ENCODE measurements at regions not wholly inside any gene's neighbourhood (a gene's known extent, or its start where the extent isn't known, plus 50 kb on each side); places are given as distances from the start of the nearest gene placed in this dataset.

DNA sequence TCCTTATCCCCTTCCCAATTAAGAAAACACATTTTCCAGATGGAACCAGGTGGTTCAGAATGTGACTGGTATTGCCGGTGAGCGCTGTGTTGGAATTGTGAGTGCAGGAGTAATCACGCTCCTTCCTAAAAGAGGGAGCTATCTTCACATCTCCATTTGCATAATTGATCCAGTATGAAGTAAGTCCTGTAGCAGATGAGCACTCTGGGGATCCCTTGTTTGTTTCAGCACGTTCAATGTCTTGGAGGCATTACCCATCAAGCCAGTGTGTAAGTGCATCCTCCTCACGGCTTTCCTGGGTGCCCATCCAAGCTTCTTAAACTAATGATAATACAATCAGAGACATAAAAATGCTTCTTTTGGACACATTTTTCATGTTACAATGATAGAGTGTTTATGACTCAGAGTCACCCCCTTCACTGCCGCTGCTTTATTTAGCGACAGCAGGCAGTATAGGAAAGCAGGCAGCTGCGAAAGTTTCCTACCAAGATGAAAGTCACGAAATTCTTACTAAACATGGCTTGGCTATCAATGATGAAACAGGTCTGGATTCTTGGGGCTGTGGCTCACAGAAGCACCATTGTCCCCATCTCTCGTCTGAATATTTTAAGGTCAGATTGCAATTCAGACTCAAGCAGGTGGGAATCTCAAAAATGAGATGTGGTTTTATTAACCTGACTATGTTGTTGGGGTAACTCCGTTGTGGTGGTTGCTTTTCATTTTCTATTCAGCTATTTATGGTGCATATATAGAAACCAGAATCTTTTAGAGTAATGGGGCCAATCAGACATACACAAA lies 346.3 kb upstream of the MDFIC2 start:
- ChIA-PET CTCF (no interaction called here), POLR2A (no interaction called here)
- Histone ChIP-seq H3F3A (replicated peaks; ENCODE audit: insufficient read depth) (no peaks in the 10 kb centered on the region), H3K27me3 (ENCODE audit: insufficient read depth) (no peaks in the 10 kb centered on the region), H3K27ac (ENCODE audit: low read depth in 2 of 2, low read length in 1 of 2) (no peak overlapping the region), H3K36me3 (replicated peaks in 1 of 2; ENCODE audit: control insufficient read depth in 1 of 2, insufficient read depth in 2 of 2, low read length in 1 of 2) (no peaks in the 10 kb centered on the region), H3K9me2 (no peaks in the 10 kb centered on the region), H2AFZ (ENCODE audit: low read depth) (no peak overlapping the region), H4K20me1 (ENCODE audit: insufficient read depth) (no peaks in the 10 kb centered on the region), H3K4me2 (no peak overlapping the region), H3K9me3 (no peaks in the 10 kb centered on the region), H3K79me2 (ENCODE audit: insufficient read depth) (no peaks in the 10 kb centered on the region), H3K4me3 (ENCODE audit: low read depth in 2 of 2, low read length in 1 of 2) (no peak overlapping the region), H3K4me1 (ENCODE audit: control insufficient read depth in 1 of 2, insufficient read depth in 2 of 2, low read depth in 1 of 2, low read length in 1 of 2) (no peaks in the 10 kb centered on the region), H3K9ac (no peak overlapping the region)
- TF ChIP-seq, protein P1, sequence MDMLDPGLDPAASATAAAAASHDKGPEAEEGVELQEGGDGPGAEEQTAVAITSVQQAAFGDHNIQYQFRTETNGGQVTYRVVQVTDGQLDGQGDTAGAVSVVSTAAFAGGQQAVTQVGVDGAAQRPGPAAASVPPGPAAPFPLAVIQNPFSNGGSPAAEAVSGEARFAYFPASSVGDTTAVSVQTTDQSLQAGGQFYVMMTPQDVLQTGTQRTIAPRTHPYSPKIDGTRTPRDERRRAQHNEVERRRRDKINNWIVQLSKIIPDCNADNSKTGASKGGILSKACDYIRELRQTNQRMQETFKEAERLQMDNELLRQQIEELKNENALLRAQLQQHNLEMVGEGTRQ (IDR thresholded peaks at IDR 0.05; ENCODE audit: borderline replicate concordance, low read depth, low read length), result no peak
- TF ChIP-seq POLR2AphosphoS5 (IDR thresholded peaks at IDR 0.05; ENCODE audit: low read depth, low read length) (no peak), EP300 (IDR thresholded peaks at IDR 0.05; ENCODE audit: borderline replicate concordance in 1 of 2, low read depth in 1 of 2, low read length in 1 of 2) (no peak), MXI1 (IDR thresholded peaks at IDR 0.05; ENCODE audit: low read depth, low read length) (no peak), NFIC (IDR thresholded peaks at IDR 0.05; ENCODE audit: borderline replicate concordance) (no peak)
- WGBS (ENCODE audit: low lambda C conversion rate), result 63% methylated on average over 11 of the region's 11 CpGs
- DNase-seq, result no peak

DNA sequence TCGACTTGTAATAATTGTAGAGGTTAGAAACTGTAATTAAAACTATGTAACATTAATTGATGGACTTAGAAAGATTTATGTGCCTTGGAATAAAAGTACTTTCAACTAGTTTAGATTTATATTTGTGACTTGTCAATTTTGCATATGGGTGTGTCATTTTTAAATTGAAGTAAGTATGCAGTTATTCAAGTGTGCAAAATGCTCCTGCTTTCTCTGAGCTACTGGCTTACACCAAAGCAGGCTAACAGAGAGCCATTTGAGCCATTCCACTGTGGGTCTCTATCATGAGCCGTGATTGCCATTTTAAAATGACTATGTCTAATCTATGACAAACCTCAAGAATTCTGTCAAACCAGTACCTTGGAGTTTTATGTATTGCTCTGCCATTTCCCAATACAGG lies 345.0 kb upstream of the MDFIC2 start:
- Histone ChIP-seq H3K4me2 (no peak overlapping the region), H3K27me3 (ENCODE audit: insufficient read depth) (no peaks in the 10 kb centered on the region), H3K27ac (ENCODE audit: low read depth in 2 of 2, low read length in 1 of 2) (no peak overlapping the region), H3K9me2 (no peaks in the 10 kb centered on the region), H3K4me1 (ENCODE audit: control insufficient read depth in 1 of 2, insufficient read depth in 2 of 2, low read depth in 1 of 2, low read length in 1 of 2) (no peaks in the 10 kb centered on the region), H3K9ac (no peak overlapping the region), H2AFZ (ENCODE audit: low read depth) (no peak overlapping the region), H4K20me1 (ENCODE audit: insufficient read depth) (no peaks in the 10 kb centered on the region), H3K79me2 (ENCODE audit: insufficient read depth) (no peaks in the 10 kb centered on the region), H3K4me3 (ENCODE audit: low read depth in 2 of 2, low read length in 1 of 2) (no peak overlapping the region), H3F3A (replicated peaks; ENCODE audit: insufficient read depth) (no peaks in the 10 kb centered on the region), H3K9me3 (no peaks in the 10 kb centered on the region), H3K36me3 (replicated peaks in 1 of 2; ENCODE audit: control insufficient read depth in 1 of 2, insufficient read depth in 2 of 2, low read length in 1 of 2) (no peaks in the 10 kb centered on the region)
- no peak for TF ChIP-seq SMC3 (IDR thresholded peaks at IDR 0.05; ENCODE audit: low read depth, low read length)
- TF ChIP-seq, protein P2, sequence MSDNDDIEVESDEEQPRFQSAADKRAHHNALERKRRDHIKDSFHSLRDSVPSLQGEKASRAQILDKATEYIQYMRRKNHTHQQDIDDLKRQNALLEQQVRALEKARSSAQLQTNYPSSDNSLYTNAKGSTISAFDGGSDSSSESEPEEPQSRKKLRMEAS (IDR thresholded peaks at IDR 0.05; ENCODE audit: low read depth), result no peak
- TF ChIP-seq TEAD4 (IDR thresholded peaks at IDR 0.05; ENCODE audit: borderline replicate concordance, insufficient read depth), result no peak
- TF ChIP-seq ELF1 (IDR thresholded peaks at IDR 0.05), result no peak
- TF ChIP-seq EZH2phosphoT487 (IDR thresholded peaks at IDR 0.05; ENCODE audit: borderline replicate concordance, low read depth), result no peak
- no peak for TF ChIP-seq SIN3A (IDR thresholded peaks at IDR 0.05; ENCODE audit: borderline replicate concordance, low read depth, low read length)
- no peak for TF ChIP-seq EP300 (IDR thresholded peaks at IDR 0.05; ENCODE audit: borderline replicate concordance in 1 of 2, low read depth in 1 of 2, low read length in 1 of 2)
- no peak for TF ChIP-seq NFIC (IDR thresholded peaks at IDR 0.05; ENCODE audit: borderline replicate concordance)
- no peak for TF ChIP-seq FOXJ3 (CRISPR knock-in tag; IDR thresholded peaks at IDR 0.05)
- 18% methylated on average over 2 of the region's 2 CpGs for WGBS (ENCODE audit: low lambda C conversion rate)
- ChIA-PET POLR2A (no interaction called here), CTCF (interaction anchor here (1.6 kb wide), 1 partner anchor 107 kb away, joined by 5 read pairs; no protein-coding TSS in a partner anchor)
- DNase-seq, result no peak
